HEK293T (cell line): ENCODE measurements at regions not wholly inside any gene's neighbourhood (a gene's known extent, or its start where the extent isn't known, plus 50 kb on each side); places are given as distances from the start of the nearest gene placed in this dataset.

Experiments
- CTCF ChIA-PET: fragments of 350-600 bp; formaldehyde crosslinking; extraction: SDS; loops from one replicate; lab custom pipeline; 2021; ENCODE audit warnings: antibody characterized with exemption, inconsistent platforms; lab: Yijun Ruan, JAX
- POLR2A ChIA-PET: fragments of 350-600 bp; formaldehyde crosslinking; extraction: SDS; loops from one replicate; lab custom pipeline; 2020; ENCODE audit warnings: antibody characterized with exemption, inconsistent platforms; lab: Yijun Ruan, JAX
- DNase-seq: peaks from one replicate; pipeline ENCODE4 v3.0.0; 2012; ENCODE audit warnings: mixed read lengths; ENCODE audit errors: extremely low spot score
- ARNT ChIP-seq: fragments of 450-650 bp; IDR thresholded peaks from 2 replicates; pipeline ENCODE4 v1.6.1; 2017; ENCODE audit warnings: mild to moderate bottlenecking
- BHLHE40 ChIP-seq: fragments of 450-650 bp; IDR thresholded peaks from 2 replicates; pipeline ENCODE4 v1.6.1; 2016; ENCODE audit warnings: mild to moderate bottlenecking, moderate library complexity, borderline replicate concordance
- CTBP1 ChIP-seq: fragments of 450-650 bp; IDR thresholded peaks from 2 replicates; pipeline ENCODE4 v1.6.1; 2016; ENCODE audit warnings: borderline replicate concordance
- ELF4 ChIP-seq: fragments of 450-650 bp; IDR thresholded peaks from 2 replicates; pipeline ENCODE4 v1.6.1; 2017; ENCODE audit warnings: antibody characterized with exemption
- FOXA1 ChIP-seq: fragments of 450-650 bp; IDR thresholded peaks from 2 replicates; pipeline ENCODE4 v1.6.1; 2016; ENCODE audit warnings: mild to moderate bottlenecking
- FOXK2 ChIP-seq: fragments of 450-650 bp; IDR thresholded peaks from 2 replicates; pipeline ENCODE4 v1.6.1; 2016; ENCODE audit warnings: mild to moderate bottlenecking
- FOXM1 ChIP-seq: fragments of 450-650 bp; IDR thresholded peaks from 2 replicates; pipeline ENCODE4 v1.6.1; 2017; ENCODE audit warnings: mild to moderate bottlenecking, borderline replicate concordance
- HDGF ChIP-seq: fragments of 450-650 bp; IDR thresholded peaks from 2 replicates; pipeline ENCODE4 v1.6.1; 2017; ENCODE audit warnings: antibody characterized with exemption, borderline replicate concordance
- L3MBTL2 ChIP-seq: fragments of 450-650 bp; conservative IDR thresholded peaks from 2 replicates; pipeline ENCODE4 v1.6.1; 2016; ENCODE audit warnings: mild to moderate bottlenecking
- LEF1 ChIP-seq: fragments of 450-650 bp; IDR thresholded peaks from 2 replicates; pipeline ENCODE4 v1.6.1; 2017; ENCODE audit warnings: mild to moderate bottlenecking, borderline replicate concordance
- NFRKB ChIP-seq: fragments of 450-650 bp; IDR thresholded peaks from 2 replicates; pipeline ENCODE4 v1.6.1; 2016; ENCODE audit warnings: mild to moderate bottlenecking, moderate library complexity
- SP1 ChIP-seq: fragments of 450-650 bp; IDR thresholded peaks from 2 replicates; pipeline ENCODE4 v1.6.1; 2017
- SUZ12 ChIP-seq: fragments of 450-650 bp; IDR thresholded peaks from 2 replicates; pipeline ENCODE4 v1.6.1; 2016; ENCODE audit warnings: mild to moderate bottlenecking
- TARDBP ChIP-seq: fragments of 450-650 bp; IDR thresholded peaks from 2 replicates; pipeline ENCODE4 v1.6.1; 2016
- ZNF384 ChIP-seq: fragments of 450-650 bp; IDR thresholded peaks from 2 replicates; pipeline ENCODE4 v1.6.1; 2016
- TF ChIP-seq, protein P1 (sequence below): fragments of 450-650 bp; IDR thresholded peaks from 2 replicates; pipeline ENCODE4 v1.6.1; 2016

DNA sequence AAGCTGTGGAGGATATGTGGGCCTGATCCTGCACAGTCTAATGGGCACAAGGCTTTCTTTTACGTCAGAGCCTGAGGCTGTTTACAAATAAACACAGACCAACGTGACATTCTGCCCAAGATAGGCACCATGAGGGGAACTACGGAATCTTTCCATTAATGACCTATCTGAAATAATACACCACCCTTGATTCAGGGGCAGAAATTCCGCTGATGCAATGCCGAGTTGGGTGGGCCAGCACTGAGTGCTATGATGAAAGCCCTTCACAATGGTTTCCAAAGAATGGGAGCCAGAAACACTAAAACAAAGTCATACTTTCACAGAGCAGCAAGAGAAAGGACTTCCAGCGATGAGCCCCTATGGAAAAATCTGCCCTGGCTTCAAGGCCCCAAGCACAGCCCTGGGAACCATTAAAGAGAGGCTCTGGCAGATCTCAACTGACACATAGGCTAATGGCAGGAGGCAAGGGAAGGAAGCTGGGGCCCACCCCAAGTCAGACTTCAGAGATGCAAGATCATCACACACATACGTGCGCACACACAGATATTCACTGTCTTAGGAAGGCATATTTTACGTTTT lies 72.2 kb upstream of the DLX6 start:
- POLR2A ChIA-PET: no interaction called here
- no peak for TF ChIP-seq L3MBTL2
- TF ChIP-seq ARNT: no peak
- no peak for TF ChIP-seq CTBP1
- TF ChIP-seq NFRKB: no peak
- TF ChIP-seq SP1: no peak
- no peak for TF ChIP-seq SUZ12
- no peak for TF ChIP-seq FOXK2
- TF ChIP-seq, protein P1, sequence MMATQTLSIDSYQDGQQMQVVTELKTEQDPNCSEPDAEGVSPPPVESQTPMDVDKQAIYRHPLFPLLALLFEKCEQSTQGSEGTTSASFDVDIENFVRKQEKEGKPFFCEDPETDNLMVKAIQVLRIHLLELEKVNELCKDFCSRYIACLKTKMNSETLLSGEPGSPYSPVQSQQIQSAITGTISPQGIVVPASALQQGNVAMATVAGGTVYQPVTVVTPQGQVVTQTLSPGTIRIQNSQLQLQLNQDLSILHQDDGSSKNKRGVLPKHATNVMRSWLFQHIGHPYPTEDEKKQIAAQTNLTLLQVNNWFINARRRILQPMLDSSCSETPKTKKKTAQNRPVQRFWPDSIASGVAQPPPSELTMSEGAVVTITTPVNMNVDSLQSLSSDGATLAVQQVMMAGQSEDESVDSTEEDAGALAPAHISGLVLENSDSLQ: no peak
- no peak for TF ChIP-seq ZNF384
- TF ChIP-seq FOXM1: no peak
- no peak for TF ChIP-seq BHLHE40
- no peak for TF ChIP-seq HDGF
- TF ChIP-seq TARDBP: no peak
- no peak for TF ChIP-seq LEF1
- TF ChIP-seq ELF4: no peak
- TF ChIP-seq FOXA1: no peak
- CTCF ChIA-PET: no interaction called here
- no peak for DNase-seq

DNA sequence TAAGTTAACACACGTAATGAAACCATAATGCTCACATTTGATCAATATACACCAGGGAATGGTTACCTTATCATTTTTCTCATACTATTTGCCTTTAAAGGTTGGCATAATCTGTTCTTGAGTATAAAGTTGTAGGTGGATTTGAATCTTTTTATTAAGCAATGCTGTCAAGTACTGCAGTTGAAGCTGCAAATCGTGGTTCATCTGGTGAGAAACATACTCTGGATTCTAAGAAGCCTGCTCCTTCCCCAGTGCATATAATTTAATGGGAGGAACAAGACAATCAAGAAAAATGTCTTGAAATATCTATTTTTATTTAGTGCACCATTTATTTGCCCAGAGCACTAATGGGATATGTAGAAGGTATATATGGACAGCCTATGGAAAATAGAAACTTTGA lies 68.7 kb upstream of the DLX6 start:
- ChIA-PET CTCF (no interaction called here), POLR2A (no interaction called here)
- TF ChIP-seq CTBP1: no peak
- TF ChIP-seq FOXM1: no peak
- TF ChIP-seq TARDBP: no peak
- no peak for TF ChIP-seq SP1
- no peak for TF ChIP-seq ELF4
- TF ChIP-seq ARNT: no peak
- TF ChIP-seq SUZ12: no peak
- TF ChIP-seq LEF1: no peak
- no peak for TF ChIP-seq BHLHE40
- no peak for TF ChIP-seq ZNF384
- no peak for TF ChIP-seq FOXA1
- no peak for TF ChIP-seq NFRKB
- no peak for DNase-seq

DNA sequence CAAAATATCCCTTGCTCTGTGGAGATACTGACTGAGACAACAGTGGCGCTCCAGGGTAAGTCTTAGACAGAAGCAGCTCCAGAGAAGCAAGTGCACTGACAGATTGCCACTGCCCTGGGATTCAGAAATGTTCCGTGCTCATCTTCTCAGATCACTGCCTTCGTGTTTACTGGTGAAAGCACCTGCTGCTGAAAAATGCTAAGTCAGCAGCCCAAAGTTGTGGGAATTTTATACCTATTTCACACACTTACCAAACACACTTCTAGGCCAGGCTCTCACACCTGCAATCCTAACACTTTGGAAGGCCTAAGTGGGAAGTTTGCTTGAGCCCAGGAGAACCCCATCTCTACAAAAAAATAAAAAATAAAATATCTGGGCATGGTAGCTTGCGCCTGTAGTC lies 63.2 kb upstream of the DLX6 start:
- ChIA-PET POLR2A (no interaction called here), CTCF (no interaction called here)
- no peak for DNase-seq
- TF ChIP-seq ARNT (no peak), NFRKB (no peak), L3MBTL2 (no peak), CTBP1 (no peak), FOXK2 (no peak), ZNF384 (no peak), ELF4 (no peak), FOXM1 (no peak), HDGF (no peak), SP1 (no peak), LEF1 (no peak), SUZ12 (no peak), FOXA1 (no peak), BHLHE40 (no peak)
- TF ChIP-seq, protein P1: no peak

DNA sequence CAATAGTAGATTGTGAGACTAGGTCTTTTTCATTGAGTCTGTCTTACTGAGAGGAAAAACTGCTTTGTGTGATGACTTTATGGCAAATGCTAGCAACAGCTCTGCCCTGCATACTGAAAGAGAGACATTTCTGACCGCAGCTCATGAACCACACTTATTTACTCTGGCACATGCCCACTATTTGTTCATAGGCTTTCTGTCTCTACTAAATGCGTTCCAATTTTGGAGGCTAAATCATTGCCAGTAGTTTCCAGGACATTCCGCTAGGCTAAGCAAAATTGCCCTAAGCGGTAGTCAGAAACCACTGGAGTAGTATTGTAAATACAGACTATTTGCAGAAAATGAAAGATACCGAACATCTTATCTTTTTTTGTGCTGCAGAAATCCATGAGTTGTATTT lies 55.6 kb upstream of the DLX6 start:
- CTCF ChIA-PET: no interaction called here
- TF ChIP-seq FOXK2 (no peak), ARNT (no peak), SUZ12 (no peak), ELF4 (no peak), TARDBP (no peak), FOXM1 (no peak), SP1 (no peak), CTBP1 (no peak), L3MBTL2 (no peak), NFRKB (no peak), HDGF (no peak), LEF1 (no peak), BHLHE40 (no peak), FOXA1 (no peak), ZNF384 (no peak)
- TF ChIP-seq, protein P1: no peak
- POLR2A ChIA-PET: no interaction called here
- no peak for DNase-seq

DNA sequence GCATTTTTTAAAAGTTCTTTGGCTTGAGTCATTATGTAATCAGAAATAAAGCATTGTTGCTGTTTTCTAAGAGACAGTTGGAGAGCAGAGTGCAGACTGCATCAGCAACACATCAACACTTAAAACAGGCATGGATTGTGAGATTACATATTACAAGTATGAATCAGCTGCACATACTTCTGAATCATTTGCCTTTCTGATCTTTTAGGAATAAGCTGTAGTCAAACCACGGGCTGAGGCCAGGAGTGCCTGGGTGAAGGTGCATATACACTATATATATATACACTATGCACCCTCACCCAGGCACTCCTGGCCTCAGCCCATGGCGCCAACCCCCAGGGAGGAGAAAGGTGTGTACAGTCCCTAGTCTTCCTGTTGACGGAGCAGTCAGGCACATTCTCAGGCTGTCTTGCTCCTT lies 52.4 kb upstream of the DLX6 start:
- DNase-seq: no peak
- POLR2A ChIA-PET: no interaction called here
- TF ChIP-seq TARDBP: no peak
- no peak for TF ChIP-seq LEF1
- TF ChIP-seq ELF4: no peak
- no peak for TF ChIP-seq ZNF384
- TF ChIP-seq, protein P1: no peak
- no peak for TF ChIP-seq BHLHE40
- TF ChIP-seq SUZ12: no peak
- no peak for TF ChIP-seq NFRKB
- TF ChIP-seq FOXA1: no peak
- no peak for TF ChIP-seq FOXM1
- no peak for TF ChIP-seq CTBP1
- no peak for TF ChIP-seq HDGF
- no peak for TF ChIP-seq FOXK2
- no peak for TF ChIP-seq L3MBTL2
- no peak for TF ChIP-seq SP1
- CTCF ChIA-PET: no interaction called here
